ENCODE measurements at regions not wholly inside any gene's neighbourhood (a gene's known extent, or its start where the extent isn't known, plus 50 kb on each side); places are given as distances from the start of the nearest gene placed in this dataset.

DNA sequence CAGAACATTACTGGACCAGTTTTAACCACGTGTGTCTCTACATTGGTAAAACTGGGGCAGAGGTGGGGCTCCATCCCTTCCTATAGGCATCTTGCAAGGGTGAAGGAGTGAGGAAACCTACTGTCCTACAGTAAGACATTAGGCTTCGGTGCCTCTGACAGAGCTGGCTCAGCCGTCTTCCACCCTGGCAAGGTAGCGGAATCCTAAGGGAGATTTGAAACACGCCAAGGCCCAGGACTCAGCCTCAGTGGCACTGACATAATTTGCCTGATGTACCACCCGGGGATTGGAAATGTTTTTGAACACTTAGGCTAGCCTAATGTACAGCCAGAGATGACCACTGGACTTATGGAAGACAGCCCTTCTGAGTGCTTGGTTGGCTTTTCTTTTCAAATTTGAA is 329.7 kb upstream of the IRX1 start:
- intact Hi-C loops (cut with micrococcal nuclease) = no loop called here
- Histone ChIP-seq H3K4me2 (replicated peaks; ENCODE audit: extremely low read depth, low read length, poor library complexity, severe bottlenecking) (no peak overlapping the region), H4K20me1 (ENCODE audit: insufficient read depth, low read length) (no peaks in the 10 kb centered on the region), H3K4me1 (ENCODE audit: control insufficient read depth in 1 of 2, insufficient read depth in 2 of 2, low read length in 2 of 2) (no peaks in the 10 kb centered on the region), H3K4me3 (replicated peaks in 1 of 3; ENCODE audit: low read depth in 2 of 3, low read length in 3 of 3) (no peak overlapping the region), H3K27me3 (ENCODE audit: control insufficient read depth in 2 of 2, insufficient read depth in 2 of 2, low read length in 2 of 2) (no peaks in the 10 kb centered on the region), H3K27ac (ENCODE audit: low read depth in 1 of 2, low read length in 2 of 2) (no peak overlapping the region), H3K36me3 (replicated peaks in 1 of 2; ENCODE audit: control insufficient read depth in 1 of 2, insufficient read depth in 2 of 2, low read length in 2 of 2) (no peaks in the 10 kb centered on the region), H3K9ac (ENCODE audit: insufficient read depth, low read length, poor library complexity, severe bottlenecking) (no peak overlapping the region), H2AFZ (ENCODE audit: insufficient read depth, low read depth, low read length, poor library complexity, severe bottlenecking) (no peak overlapping the region), H3K79me2 (ENCODE audit: insufficient read depth, low read length) (no peaks in the 10 kb centered on the region), H3K9me3 (replicated peaks in 1 of 2; ENCODE audit: control insufficient read depth in 1 of 2, insufficient read depth in 1 of 2, low read length in 2 of 2) (peaks cover 9 to 23% of the 10 kb centered on the region in 2 donors)
- Mint-ChIP-seq H3K36me3 (no peaks in the 10 kb centered on the region), H3K4me3 (no peak overlapping the region), H3K4me1 (no peaks in the 10 kb centered on the region), H3K27me3 (ENCODE audit: low read depth in 3 of 3) (peaks cover 0 to 2% (median 0%) of the 10 kb centered on the region in 3 donors), H3K27ac (no peak overlapping the region), H3K9me3 (peaks cover 5 to 38% (median 15%) of the 10 kb centered on the region in 7 donors)
- TF ChIP-seq, protein P1, sequence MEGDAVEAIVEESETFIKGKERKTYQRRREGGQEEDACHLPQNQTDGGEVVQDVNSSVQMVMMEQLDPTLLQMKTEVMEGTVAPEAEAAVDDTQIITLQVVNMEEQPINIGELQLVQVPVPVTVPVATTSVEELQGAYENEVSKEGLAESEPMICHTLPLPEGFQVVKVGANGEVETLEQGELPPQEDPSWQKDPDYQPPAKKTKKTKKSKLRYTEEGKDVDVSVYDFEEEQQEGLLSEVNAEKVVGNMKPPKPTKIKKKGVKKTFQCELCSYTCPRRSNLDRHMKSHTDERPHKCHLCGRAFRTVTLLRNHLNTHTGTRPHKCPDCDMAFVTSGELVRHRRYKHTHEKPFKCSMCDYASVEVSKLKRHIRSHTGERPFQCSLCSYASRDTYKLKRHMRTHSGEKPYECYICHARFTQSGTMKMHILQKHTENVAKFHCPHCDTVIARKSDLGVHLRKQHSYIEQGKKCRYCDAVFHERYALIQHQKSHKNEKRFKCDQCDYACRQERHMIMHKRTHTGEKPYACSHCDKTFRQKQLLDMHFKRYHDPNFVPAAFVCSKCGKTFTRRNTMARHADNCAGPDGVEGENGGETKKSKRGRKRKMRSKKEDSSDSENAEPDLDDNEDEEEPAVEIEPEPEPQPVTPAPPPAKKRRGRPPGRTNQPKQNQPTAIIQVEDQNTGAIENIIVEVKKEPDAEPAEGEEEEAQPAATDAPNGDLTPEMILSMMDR (IDR thresholded peaks at IDR 0.05) = no peak
- DNase-seq = no peak
- WGBS (ENCODE audit: insufficient coverage) = 97% methylated on average over 5 of the region's 6 CpGs

DNA sequence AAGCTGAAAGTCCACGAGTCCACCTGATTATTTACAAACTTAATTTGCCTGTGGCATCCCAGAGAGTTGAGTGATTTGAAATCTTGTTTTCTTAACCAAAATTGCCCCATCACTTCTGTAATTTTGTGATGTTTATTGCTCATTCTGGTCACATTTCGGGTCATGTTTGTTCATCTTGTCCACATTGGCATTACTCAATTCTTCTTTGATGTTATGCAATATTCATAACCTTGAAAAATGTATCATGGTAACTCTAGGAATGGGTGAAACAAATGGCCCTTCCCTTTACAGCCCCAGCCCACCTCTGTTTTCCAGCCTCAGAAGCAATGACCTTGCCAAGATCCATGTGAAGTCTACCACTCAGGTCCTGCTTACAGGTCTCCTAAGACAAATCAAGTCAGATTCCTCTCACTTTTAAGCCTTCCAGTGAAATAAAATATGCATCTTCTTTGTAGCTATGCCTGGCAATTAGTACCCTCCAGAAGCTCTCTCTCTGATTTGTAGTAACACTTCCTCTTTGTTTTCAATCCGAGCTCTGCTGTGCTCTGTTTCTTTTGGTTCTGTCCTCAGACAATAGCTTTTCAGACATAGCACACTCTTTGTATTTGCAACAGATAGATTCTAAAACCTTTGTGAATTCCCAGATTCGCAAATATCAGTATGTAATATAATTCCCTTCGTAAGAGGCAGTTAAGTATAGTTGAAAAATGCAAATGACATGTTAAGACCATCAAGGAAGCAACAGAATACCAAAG is 330.3 kb upstream of the IRX1 start:
- Mint-ChIP-seq H3K27ac (no peak overlapping the region), H3K36me3 (no peaks in the 10 kb centered on the region), H3K9me3 (peaks cover 7 to 32% (median 13%) of the 10 kb centered on the region in 7 donors), H3K4me3 (no peak overlapping the region), H3K4me1 (no peaks in the 10 kb centered on the region), H3K27me3 (ENCODE audit: low read depth in 3 of 3) (peaks cover 0 to 2% (median 0%) of the 10 kb centered on the region in 3 donors)
- Histone ChIP-seq H3K4me1 (ENCODE audit: control insufficient read depth in 1 of 2, insufficient read depth in 2 of 2, low read length in 2 of 2) (no peaks in the 10 kb centered on the region), H3K79me2 (ENCODE audit: insufficient read depth, low read length) (no peaks in the 10 kb centered on the region), H3K9me3 (replicated peaks in 1 of 2; ENCODE audit: control insufficient read depth in 1 of 2, insufficient read depth in 1 of 2, low read length in 2 of 2) (peaks cover 9 to 21% of the 10 kb centered on the region in 2 donors), H2AFZ (ENCODE audit: insufficient read depth, low read depth, low read length, poor library complexity, severe bottlenecking) (no peak overlapping the region), H3K27ac (ENCODE audit: low read depth in 1 of 2, low read length in 2 of 2) (no peak overlapping the region), H3K36me3 (replicated peaks in 1 of 2; ENCODE audit: control insufficient read depth in 1 of 2, insufficient read depth in 2 of 2, low read length in 2 of 2) (no peaks in the 10 kb centered on the region), H3K4me3 (replicated peaks in 1 of 3; ENCODE audit: low read depth in 2 of 3, low read length in 3 of 3) (no peak overlapping the region), H3K4me2 (replicated peaks; ENCODE audit: extremely low read depth, low read length, poor library complexity, severe bottlenecking) (no peak overlapping the region), H3K9ac (ENCODE audit: insufficient read depth, low read length, poor library complexity, severe bottlenecking) (no peak overlapping the region), H3K27me3 (ENCODE audit: control insufficient read depth in 2 of 2, insufficient read depth in 2 of 2, low read length in 2 of 2) (no peaks in the 10 kb centered on the region), H4K20me1 (ENCODE audit: insufficient read depth, low read length) (no peaks in the 10 kb centered on the region)
- intact Hi-C loops (cut with micrococcal nuclease) = no loop called here
- TF ChIP-seq, protein P1 (IDR thresholded peaks at IDR 0.05) = no peak
- DNase-seq = no peak
- 40% methylated on average over 1 of the region's 5 CpGs for WGBS (ENCODE audit: insufficient coverage)
